K562 (cell line): ENCODE measurements at regions not wholly inside any gene's neighbourhood (a gene's known extent, or its start where the extent isn't known, plus 50 kb on each side); places are given as distances from the start of the nearest gene placed in this dataset.

Source experiments
- ATAC-seq: fragments of 200-7000 bp; cut with Tn5 transposase; 3 replicates; pipeline ENCODE4 v1.9.1; 2020; ENCODE audit warnings: moderate library complexity
- BruUV-seq: library from RNA; stranded (reverse); fragments of 400-500 nt; replicated peaks from 2 replicates; lab custom pipeline; 2021; lab: Mats Ljungman, UMichigan
- CTCF ChIA-PET: fragments of 300-600 bp; formaldehyde crosslinking; extraction: SDS; loops from one replicate; lab custom pipeline; 2021; ENCODE audit warnings: low intra/inter-chr PET ratio; lab: Yijun Ruan, JAX
- POLR2A ChIA-PET: fragments of 300-600, 350-650 bp; sonication (Branson Sonifier 250); formaldehyde crosslinking; extraction: SDS; loops from one replicate; lab custom pipeline; 2021; ENCODE audit warnings: antibody characterized with exemption, inconsistent platforms; lab: Yijun Ruan, JAX
- DNase-seq, 4 experiments: peaks; one replicate each; pipeline versions ENCODE4 v3.0.0 to v3.0.0-alpha.2; 2011 to 2018; ENCODE audit warnings: low spot score in 3 of 4, mixed read lengths in 3 of 4; ENCODE audit errors: extremely low read depth in 1 of 4
- FAIRE-seq: peaks from 2 replicates; lab custom pipeline; 2011; peaks lifted over from hg19 to GRCh38; lab: Jason Lieb, UNC
- H2AFZ ChIP-seq: 2 replicates; pipeline ENCODE4 v1.6.0; 2011; ENCODE audit warnings: low read depth, low read length, control low read depth, inconsistent platforms
- H3K27ac ChIP-seq: fragments of 200-600 bp; 3 replicates; pipeline ENCODE4 v1.8.0; 2011; ENCODE audit warnings: low read depth, mild to moderate bottlenecking, control low read depth, inconsistent platforms, low read length, moderate library complexity, mixed read lengths; ENCODE audit errors: extremely low read depth
- H3K27me3 ChIP-seq, 2 experiments: fragments of 300-600 bp in 1 of 2; 2 replicates in 1 of 2; 3 replicates in 1 of 2; pipeline versions ENCODE4 v1.6.0 to v1.8.0; 2011; ENCODE audit warnings: inconsistent platforms in 2 of 2, low read length in 2 of 2, mild to moderate bottlenecking in 1 of 2, mixed read lengths in 1 of 2, moderate library complexity in 1 of 2; ENCODE audit not compliant: control insufficient read depth in 2 of 2, insufficient read depth in 2 of 2
- H3K36me3 ChIP-seq: fragments of 300-600 bp; 3 replicates; pipeline ENCODE4 v1.8.0; 2011; ENCODE audit warnings: mild to moderate bottlenecking, low read length, inconsistent platforms; ENCODE audit not compliant: control insufficient read depth, insufficient read depth
- H3K4me1 ChIP-seq, 2 experiments: fragments of 200-600 bp in 1 of 2; replicated peaks in 1 of 2; 2 replicates in 1 of 2; 3 replicates in 1 of 2; pipeline versions ENCODE4 v1.5.1 to v1.8.0; 2011; ENCODE audit warnings: inconsistent platforms in 2 of 2, low read length in 2 of 2, mild to moderate bottlenecking in 1 of 2, mixed read lengths in 1 of 2, moderate library complexity in 1 of 2; ENCODE audit not compliant: control insufficient read depth in 2 of 2, insufficient read depth in 2 of 2
- H3K4me2 ChIP-seq: 2 replicates; pipeline ENCODE4 v1.6.1; 2011; ENCODE audit warnings: low read length, control low read depth, inconsistent platforms, mixed read lengths; ENCODE audit not compliant: insufficient read depth
- H3K4me3 ChIP-seq: fragments of 200-600 bp; sonication (generic), shearing (Covaris generic); 2 replicates; pipeline ENCODE4 v1.5.1; 2016; ENCODE audit warnings: control low read depth, inconsistent platforms
- H3K79me2 ChIP-seq: fragments of 200-600 bp; 3 replicates; pipeline ENCODE4 v1.8.0; 2011; ENCODE audit warnings: low read length, inconsistent platforms; ENCODE audit not compliant: control insufficient read depth, insufficient read depth
- H3K9ac ChIP-seq, 2 experiments: 2 replicates each; pipeline versions ENCODE4 v1.6.0 to v1.6.1; 2011; ENCODE audit warnings: low read depth in 2 of 2, low read length in 2 of 2, control low read depth in 1 of 2, inconsistent platforms in 1 of 2, mild to moderate bottlenecking in 1 of 2, mixed read lengths in 1 of 2; ENCODE audit not compliant: insufficient read depth in 1 of 2
- H3K9me1 ChIP-seq: one replicate; pipeline ENCODE4 v1.6.0; 2011; ENCODE audit warnings: inconsistent platforms, mild to moderate bottlenecking, low read length, moderate library complexity; ENCODE audit not compliant: control insufficient read depth, insufficient read depth
- H3K9me3 ChIP-seq: replicated peaks from 2 replicates; pipeline ENCODE4 v1.5.1; 2011; ENCODE audit warnings: low read depth, low read length, inconsistent platforms; ENCODE audit not compliant: control insufficient read depth, insufficient read depth
- H4K20me1 ChIP-seq: replicated peaks from 2 replicates; pipeline ENCODE4 v1.6.1; 2011; ENCODE audit warnings: low read length, inconsistent platforms, mixed read lengths; ENCODE audit not compliant: control insufficient read depth, insufficient read depth
- BHLHE40 ChIP-seq: IDR thresholded peaks from 2 replicates; pipeline ENCODE4 v1.6.1; 2011; ENCODE audit warnings: low read length, improper control_type of control experiment
- DACH1 ChIP-seq: fragments of 450-650 bp; IDR thresholded peaks from 2 replicates; pipeline ENCODE4 v1.6.1; 2018; ENCODE audit not compliant: partially characterized antibody
- PHB ChIP-seq: fragments of 250-450 bp; sonication (Bioruptor Pico); IDR thresholded peaks from 2 replicates; pipeline ENCODE4 v1.5.0; 2021
- SAFB ChIP-seq: fragments of 200-400 bp; formaldehyde crosslinking; IDR thresholded peaks from 2 replicates; pipeline ENCODE4 v1.6.1; 2017; ENCODE audit warnings: low read depth, low read length, borderline replicate concordance
- SOX6 ChIP-seq: fragments of 450-650 bp; IDR thresholded peaks from 2 replicates; pipeline ENCODE4 v1.6.1; 2014; ENCODE audit warnings: mild to moderate bottlenecking
- TAF9B ChIP-seq: fragments of 450-650 bp; IDR thresholded peaks from 2 replicates; pipeline ENCODE4 v1.6.1; 2018; ENCODE audit warnings: mild to moderate bottlenecking; ENCODE audit not compliant: partially characterized antibody
- U2AF1 ChIP-seq: fragments of 200-400 bp; formaldehyde crosslinking; optimal IDR thresholded peaks from 2 replicates; pipeline ENCODE3; 2017; ENCODE audit warnings: mild to moderate bottlenecking, low read depth, low read length, moderate library complexity
- ZEB2 ChIP-seq: fragments of 450-650 bp; IDR thresholded peaks from 2 replicates; pipeline ENCODE4 v1.6.1; 2016
- WGBS: fragments of 100-300 bp; shearing (Covaris generic); methylation state at CpG from one replicate; pipeline ENCODE4 v1.1.6; 2016; ENCODE audit warnings: low coverage, mixed read lengths; ENCODE audit not compliant: insufficient coverage; ENCODE audit errors: missing lambda C conversion rate; 5-methylcytosine and 5-hydroxymethylcytosine counted together
- in situ Hi-C: fragments of 300-500 bp; cut with MboI; formaldehyde crosslinking; loops from 4 replicates; pipeline ENCODE4 v1.15.0; 2018; ENCODE audit warnings: inconsistent platforms, mixed read lengths
- intact Hi-C: fragments of 100-400 bp; cut with micrococcal nuclease; formaldehyde crosslinking; loops from 2 replicates; pipeline ENCODE4 v1.14.2; 2022
- TF ChIP-seq, protein P1 (sequence below): fragments of 450-650 bp; IDR thresholded peaks from 2 replicates; pipeline ENCODE4 v1.6.1; 2016; ENCODE audit warnings: antibody characterized with exemption

DNA sequence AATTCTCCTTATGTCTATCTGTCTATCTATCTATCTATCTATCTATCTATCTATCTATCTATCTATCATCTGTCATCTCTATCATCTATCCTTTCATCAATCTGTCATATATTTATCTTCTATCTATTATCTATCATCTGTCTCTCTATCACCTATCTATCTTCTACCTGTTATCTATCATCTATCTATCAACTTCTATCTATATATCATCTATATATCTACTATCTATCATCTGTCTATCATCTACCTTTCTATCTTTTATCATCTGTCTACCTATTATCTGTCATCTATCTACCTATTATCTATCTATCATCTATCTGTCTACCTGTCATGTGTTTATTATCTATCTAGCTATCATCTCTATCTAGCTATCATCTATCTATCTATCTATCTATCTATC lies 124.7 kb upstream of the C1orf174 start:
- Histone ChIP-seq H3K9me3 (no peaks in the 10 kb centered on the region), H3K4me1 (no peaks in the 10 kb centered on the region), H3K4me3 (no peak overlapping the region), H2AFZ (no peak overlapping the region), H3K79me2 (no peaks in the 10 kb centered on the region), H3K9ac (no peak overlapping the region), H4K20me1 (no peaks in the 10 kb centered on the region; the same call in 1 of the 2 replicates), H3K9me1 (no peaks in the 10 kb centered on the region), H3K27ac (no peak overlapping the region), H3K36me3 (no peaks in the 10 kb centered on the region), H3K27me3 (peaks cover 0 to 41% of the 10 kb centered on the region in 2 experiments; a peak in 2 of 5 replicates), H3K4me2 (no peak overlapping the region)
- BruUV-seq: no TSS peak
- POLR2A ChIA-PET: no interaction called here
- CTCF ChIA-PET: no interaction called here
- in situ Hi-C loops (no loop called here), intact Hi-C loops (no loop called here)
- DNase-seq: no peak
- ATAC-seq: no peak
- TF ChIP-seq DACH1: peak; percentile 82
- TF ChIP-seq TAF9B: peak; percentile 14
- TF ChIP-seq ZEB2: peak; percentile 49; the same call in 1 of the 2 replicates
- TF ChIP-seq, protein P1, sequence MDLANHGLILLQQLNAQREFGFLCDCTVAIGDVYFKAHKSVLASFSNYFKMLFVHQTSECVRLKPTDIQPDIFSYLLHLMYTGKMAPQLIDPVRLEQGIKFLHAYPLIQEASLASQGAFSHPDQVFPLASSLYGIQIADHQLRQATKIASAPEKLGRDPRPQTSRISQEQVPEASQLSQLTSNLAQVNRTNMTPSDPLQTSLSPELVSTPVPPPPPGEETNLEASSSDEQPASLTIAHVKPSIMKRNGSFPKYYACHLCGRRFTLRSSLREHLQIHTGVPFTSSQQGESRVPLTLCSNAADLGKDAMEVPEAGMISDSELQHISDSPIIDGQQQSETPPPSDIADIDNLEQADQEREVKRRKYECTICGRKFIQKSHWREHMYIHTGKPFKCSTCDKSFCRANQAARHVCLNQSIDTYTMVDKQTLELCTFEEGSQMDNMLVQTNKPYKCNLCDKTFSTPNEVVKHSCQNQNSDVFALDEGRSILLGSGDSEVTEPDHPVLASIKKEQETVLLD: peak; percentile 74
- TF ChIP-seq PHB (CRISPR knock-in tag): no peak
- no peak for FAIRE-seq

DNA sequence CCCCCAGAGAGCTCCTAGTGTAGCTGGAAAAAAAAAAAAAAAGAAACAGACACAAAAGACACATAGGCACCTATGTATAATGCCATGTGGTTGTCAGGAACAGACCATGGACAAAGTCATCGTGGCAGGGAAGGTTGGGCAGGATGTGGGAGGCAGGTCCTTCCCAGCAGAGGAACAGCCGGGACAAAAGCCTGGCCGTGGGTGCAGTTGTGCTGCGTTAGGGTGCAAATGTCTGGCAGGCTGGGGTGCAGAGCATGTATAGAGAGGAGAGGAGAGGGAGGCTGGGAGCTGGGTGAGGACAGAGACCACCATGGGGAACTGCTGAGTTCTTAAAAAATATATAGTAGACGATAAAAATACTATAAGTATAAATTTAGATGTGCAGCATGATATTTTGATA lies 125.7 kb upstream of the C1orf174 start:
- FAIRE-seq (no peak), DNase-seq (no peak), ATAC-seq (no peak)
- no TSS peak for BruUV-seq
- in situ Hi-C loops: no loop called here
- no peak overlapping the region for H2AFZ ChIP-seq
- H3K9me3 ChIP-seq: no peaks in the 10 kb centered on the region
- no peaks in the 10 kb centered on the region for H3K4me1 ChIP-seq
- 1% methylated on average over 5 of the region's 5 CpGs for WGBS
- TF ChIP-seq BHLHE40 (no peak), SAFB (no peak), U2AF1 (no peak), SOX6 (no peak), DACH1 (no peak)
- no peak overlapping the region for H3K9ac ChIP-seq
- ChIA-PET POLR2A (interaction anchor here (0.8 kb wide), 1 partner anchor 18 kb away, joined by 3 read pairs; no protein-coding TSS in a partner anchor), CTCF (no interaction called here)
- intact Hi-C loops: no loop called here
- H3K4me2 ChIP-seq: no peak overlapping the region
- H3K79me2 ChIP-seq: no peaks in the 10 kb centered on the region
- no peak overlapping the region for H3K4me3 ChIP-seq
- H3K36me3 ChIP-seq: no peaks in the 10 kb centered on the region
- H3K27me3 ChIP-seq: peaks cover 0 to 32% of the 10 kb centered on the region in 2 experiments; a peak in 1 of 5 replicates
- no peak overlapping the region for H3K27ac ChIP-seq
- no peaks in the 10 kb centered on the region for H3K9me1 ChIP-seq
- no peaks in the 10 kb centered on the region for H4K20me1 ChIP-seq
